ENCODE measurements at regions not wholly inside any gene's neighbourhood (a gene's known extent, or its start where the extent isn't known, plus 50 kb on each side); places are given as distances from the start of the nearest gene placed in this dataset.

- TF ChIP-seq CTCF (conservative IDR thresholded peaks at IDR 0.05; ENCODE audit: low read length), result no peak
- no peak for TF ChIP-seq EZH2phosphoT487 (IDR thresholded peaks at IDR 0.05; ENCODE audit: borderline replicate concordance)
Measured at GRCh38 chr5:93096561-93096960, 484.5 kb downstream of the NR2F1-AS1 start.

All from Loucy (cell line).